Breast epithelium (tissue), 4 donors: ENCODE measurements at regions not wholly inside any gene's neighbourhood (a gene's known extent, or its start where the extent isn't known, plus 50 kb on each side); places are given as distances from the start of the nearest gene placed in this dataset.

Experiments used
- DNase-seq, 2 donors: peaks; one replicate each; pipeline ENCODE4 v3.0.0-alpha.2; 2019; ENCODE audit warnings: low spot score in 2 of 2
- H3K27ac ChIP-seq, 2 donors: fragments of 200-600 bp; sonication (generic) in 1 of 2; one replicate each; pipeline ENCODE4 v1.5.1; 2016 to 2019; ENCODE audit warnings: mild to moderate bottlenecking in 1 of 2
- H3K27me3 ChIP-seq, 2 donors: fragments of 200-600 bp; sonication (generic) in 1 of 2; one replicate each; pipeline versions ENCODE4 v1.5.1 to v1.6.0; 2017 to 2019; ENCODE audit warnings: control low read depth in 1 of 2, mild to moderate bottlenecking in 1 of 2
- H3K36me3 ChIP-seq: fragments of 200-600 bp; one replicate; pipeline ENCODE4 v1.5.1; 2019
- H3K4me1 ChIP-seq, 2 donors: fragments of 200-600 bp; sonication (generic); one replicate each; pipeline ENCODE4 v1.5.1; 2016 to 2019; ENCODE audit warnings: control low read depth in 1 of 2
- H3K4me3 ChIP-seq, 3 donors: fragments of 200-600 bp; sonication (generic); 1 replicate in 2 of 3; 2 replicates in 1 of 3; pipeline ENCODE4 v1.5.1; 2016 to 2019; ENCODE audit warnings: mild to moderate bottlenecking in 3 of 3, moderate library complexity in 2 of 3
- H3K9me3 ChIP-seq, 2 donors: fragments of 200-600 bp; sonication (generic) in 1 of 2; one replicate each; pipeline ENCODE4 v1.5.1; 2016 to 2019; ENCODE audit warnings: control low read depth in 1 of 2
- POLR2A ChIP-seq: fragments of 450-650 bp; IDR thresholded peaks from one replicate; pipeline ENCODE4 v1.6.1; 2016; ENCODE audit warnings: antibody characterized with exemption, mild to moderate bottlenecking, moderate library complexity
- POLR2AphosphoS5 ChIP-seq, 3 donors: sonication (generic); formaldehyde crosslinking; IDR thresholded peaks; one replicate each; pipeline ENCODE4 v1.6.1; 2017; ENCODE audit warnings: antibody characterized with exemption in 3 of 3
- intact Hi-C: fragments of 100-400 bp; cut with DNase I; formaldehyde crosslinking; loops from one replicate; pipeline ENCODE4 v1.15.1; 2023; ENCODE audit warnings: low total_unique reads
- TF ChIP-seq, protein P1 (sequence below), 3 donors: fragments of 450-650 bp; IDR thresholded peaks; one replicate each; pipeline ENCODE4 v1.5.1; 2016 to 2017; ENCODE audit warnings: antibody characterized with exemption in 3 of 3, mild to moderate bottlenecking in 3 of 3, moderate library complexity in 3 of 3

DNA sequence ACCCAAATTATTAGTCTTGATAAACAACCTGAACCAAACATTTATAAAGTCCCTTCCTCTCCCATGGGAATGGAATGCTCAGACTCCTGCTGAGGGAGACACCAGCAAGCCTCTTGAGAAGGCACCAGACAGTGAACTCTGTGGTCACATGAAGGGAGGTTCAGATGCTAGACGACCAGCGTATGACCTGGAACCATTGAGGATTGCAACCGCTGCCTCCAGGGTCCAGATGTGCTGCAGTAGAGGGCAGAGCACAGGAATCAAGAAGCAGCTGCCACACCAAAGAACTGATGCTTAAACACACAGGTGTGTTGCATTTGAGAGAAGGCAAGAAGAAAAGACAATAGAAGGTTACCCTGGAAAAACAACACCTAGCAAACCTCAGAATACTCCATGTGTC is 592.4 kb downstream of the AACS start:
- no peak for DNase-seq
- no peaks in the 10 kb centered on the region for H3K4me1 ChIP-seq
- TF ChIP-seq, protein P1, sequence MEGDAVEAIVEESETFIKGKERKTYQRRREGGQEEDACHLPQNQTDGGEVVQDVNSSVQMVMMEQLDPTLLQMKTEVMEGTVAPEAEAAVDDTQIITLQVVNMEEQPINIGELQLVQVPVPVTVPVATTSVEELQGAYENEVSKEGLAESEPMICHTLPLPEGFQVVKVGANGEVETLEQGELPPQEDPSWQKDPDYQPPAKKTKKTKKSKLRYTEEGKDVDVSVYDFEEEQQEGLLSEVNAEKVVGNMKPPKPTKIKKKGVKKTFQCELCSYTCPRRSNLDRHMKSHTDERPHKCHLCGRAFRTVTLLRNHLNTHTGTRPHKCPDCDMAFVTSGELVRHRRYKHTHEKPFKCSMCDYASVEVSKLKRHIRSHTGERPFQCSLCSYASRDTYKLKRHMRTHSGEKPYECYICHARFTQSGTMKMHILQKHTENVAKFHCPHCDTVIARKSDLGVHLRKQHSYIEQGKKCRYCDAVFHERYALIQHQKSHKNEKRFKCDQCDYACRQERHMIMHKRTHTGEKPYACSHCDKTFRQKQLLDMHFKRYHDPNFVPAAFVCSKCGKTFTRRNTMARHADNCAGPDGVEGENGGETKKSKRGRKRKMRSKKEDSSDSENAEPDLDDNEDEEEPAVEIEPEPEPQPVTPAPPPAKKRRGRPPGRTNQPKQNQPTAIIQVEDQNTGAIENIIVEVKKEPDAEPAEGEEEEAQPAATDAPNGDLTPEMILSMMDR (IDR thresholded peaks at IDR 0.05): no peak
- TF ChIP-seq POLR2A (no peak), POLR2AphosphoS5 (IDR thresholded peaks at IDR 0.05) (no peak)

DNA sequence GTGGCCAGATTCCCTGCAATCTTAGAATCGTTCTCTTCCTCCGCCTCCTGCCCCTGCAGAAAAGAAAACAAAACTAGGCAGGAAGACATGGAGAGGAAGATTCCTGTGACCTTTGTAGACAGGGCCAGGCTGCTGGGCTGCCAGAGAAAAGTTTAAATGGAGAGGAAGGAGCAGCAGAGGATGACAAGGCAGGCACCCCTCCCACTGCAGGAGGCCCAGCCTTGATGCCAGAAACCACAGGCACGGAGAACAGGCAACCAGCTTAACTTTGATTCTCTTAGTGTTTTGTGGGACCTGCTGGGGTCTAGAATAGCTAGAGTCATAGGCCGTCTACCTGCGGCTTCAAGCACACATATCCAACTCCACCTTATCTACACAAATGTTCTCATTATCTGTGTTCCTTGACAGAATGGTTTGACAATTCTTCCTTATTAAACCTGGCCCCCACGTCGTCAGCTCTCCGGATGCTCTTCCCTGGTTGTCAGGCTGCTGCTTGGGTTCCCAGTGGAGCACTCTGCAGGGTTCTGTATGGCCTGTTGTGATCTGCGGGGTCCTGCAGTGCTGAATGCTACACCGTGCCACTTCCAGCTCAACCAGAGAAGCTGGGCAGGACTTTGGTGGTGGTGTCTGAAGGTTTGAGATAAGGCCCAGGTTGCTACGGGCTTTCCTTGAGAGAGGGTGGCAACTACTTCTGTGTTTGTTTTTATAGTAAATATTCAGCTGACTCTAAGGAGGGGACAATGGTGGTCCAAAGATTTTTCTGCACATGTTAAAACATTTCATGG is 609.5 kb downstream of the AACS start:
- H3K36me3 ChIP-seq: no peaks in the 10 kb centered on the region
- H3K27ac ChIP-seq: no peak overlapping the region
- no peak for TF ChIP-seq POLR2A
- TF ChIP-seq, protein P1 (IDR thresholded peaks at IDR 0.05): no peak
- TF ChIP-seq POLR2AphosphoS5 (IDR thresholded peaks at IDR 0.05): no peak
- no peaks in the 10 kb centered on the region for H3K9me3 ChIP-seq
- DNase-seq: no peak
- H3K4me1 ChIP-seq: no peaks in the 10 kb centered on the region
- H3K4me3 ChIP-seq: no peak overlapping the region
- no peaks in the 10 kb centered on the region for H3K27me3 ChIP-seq
- intact Hi-C loops: no loop called here

More for the DNA sequence above, 592.4 kb downstream of the AACS start:
- no peaks in the 10 kb centered on the region for H3K9me3 ChIP-seq
- intact Hi-C loops: no loop called here
- H3K36me3 ChIP-seq: no peaks in the 10 kb centered on the region
- H3K4me3 ChIP-seq: no peak overlapping the region
- H3K27ac ChIP-seq: no peak overlapping the region
- no peaks in the 10 kb centered on the region for H3K27me3 ChIP-seq

DNA sequence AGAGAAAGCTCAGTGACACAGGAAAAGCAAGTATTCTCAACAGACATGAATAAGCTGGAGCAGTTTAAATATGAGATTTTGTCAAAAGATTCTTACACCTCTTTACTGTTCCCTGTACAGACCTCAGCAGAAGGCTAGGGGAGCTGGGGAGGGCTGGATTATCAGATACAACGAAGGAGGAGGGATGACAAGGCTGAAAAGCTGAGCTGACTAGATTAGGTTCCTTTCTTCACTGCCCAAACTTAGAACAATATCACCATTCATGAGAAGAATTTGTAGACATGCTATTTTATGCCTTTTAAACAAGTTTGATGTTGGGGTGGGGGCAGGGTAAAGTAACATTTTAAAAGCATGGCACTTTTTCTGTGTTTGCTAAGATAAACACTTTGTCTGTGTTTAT is 611.1 kb downstream of the AACS start:
- intact Hi-C loops: no loop called here
- H3K36me3 ChIP-seq: no peaks in the 10 kb centered on the region
- no peaks in the 10 kb centered on the region for H3K9me3 ChIP-seq
- no peaks in the 10 kb centered on the region for H3K4me1 ChIP-seq
- H3K4me3 ChIP-seq: no peak overlapping the region
- DNase-seq: no peak
- TF ChIP-seq, protein P1 (IDR thresholded peaks at IDR 0.05): no peak
- no peak overlapping the region for H3K27ac ChIP-seq
- no peaks in the 10 kb centered on the region for H3K27me3 ChIP-seq

DNA sequence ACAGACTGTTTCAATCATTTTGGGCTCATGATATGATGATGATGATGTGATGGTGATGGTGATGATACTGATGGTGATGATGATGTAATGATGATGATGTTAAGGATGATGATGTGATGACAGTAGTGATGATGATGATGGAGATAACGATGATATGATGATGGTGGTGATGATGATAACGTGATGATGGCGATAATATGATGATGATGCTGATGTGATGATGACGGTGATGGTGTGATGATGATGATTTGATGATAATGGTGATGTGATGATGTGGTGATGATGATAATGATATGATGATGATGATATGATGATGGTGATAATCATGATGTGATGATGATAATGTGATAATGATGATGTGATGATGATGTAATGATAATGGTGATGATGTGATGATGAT is 612.6 kb downstream of the AACS start:
- Histone ChIP-seq H3K36me3 (no peaks in the 10 kb centered on the region), H3K27ac (no peak overlapping the region), H3K4me1 (no peaks in the 10 kb centered on the region), H3K4me3 (no peak overlapping the region), H3K27me3 (no peaks in the 10 kb centered on the region), H3K9me3 (no peaks in the 10 kb centered on the region)
- intact Hi-C loops: no loop called here
- TF ChIP-seq POLR2AphosphoS5 (IDR thresholded peaks at IDR 0.05): no peak
- TF ChIP-seq, protein P1 (IDR thresholded peaks at IDR 0.05): no peak
- TF ChIP-seq POLR2A: no peak
- no peak for DNase-seq

DNA sequence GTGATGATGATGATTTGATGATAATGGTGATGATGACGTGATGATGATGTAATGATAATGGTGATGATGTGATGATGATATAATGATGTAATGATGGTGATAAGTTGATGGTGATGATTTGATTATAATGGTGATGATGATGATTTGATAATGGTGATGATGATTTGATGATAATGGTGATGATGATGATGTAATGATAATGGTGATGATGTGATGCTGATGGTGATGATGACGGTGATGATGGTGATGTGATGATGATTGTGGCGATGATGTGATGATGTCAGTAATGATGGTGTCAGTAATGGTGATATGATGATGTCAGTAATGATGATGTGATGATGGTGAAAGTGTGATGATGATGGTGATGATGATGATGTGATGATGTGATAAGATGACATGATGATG is 613.4 kb downstream of the AACS start:
- Histone ChIP-seq H3K27ac (no peak overlapping the region), H3K27me3 (no peaks in the 10 kb centered on the region), H3K36me3 (no peaks in the 10 kb centered on the region), H3K4me1 (no peaks in the 10 kb centered on the region), H3K4me3 (no peak overlapping the region), H3K9me3 (no peaks in the 10 kb centered on the region)
- no peak for DNase-seq
- TF ChIP-seq, protein P1 (IDR thresholded peaks at IDR 0.05): no peak
- TF ChIP-seq POLR2AphosphoS5 (IDR thresholded peaks at IDR 0.05) (no peak), POLR2A (no peak)
- intact Hi-C loops: no loop called here
